Stimulated activated CD8-positive, alpha-beta memory T cell treated with anti-CD3 and anti-CD28 coated beads, Interleukin-7, amount 100 ng/mL, for 24 hours (primary cell): ENCODE measurements at regions not wholly inside any gene's neighbourhood (a gene's known extent, or its start where the extent isn't known, plus 50 kb on each side); places are given as distances from the start of the nearest gene placed in this dataset.

Experiments
- DNase-seq: peaks from one replicate; pipeline ENCODE4 v3.0.0-alpha.2; 2020; ENCODE audit warnings: low read depth

GRCh38 chr9:28750136-28750535 lies 1176.9 kb upstream of the C9orf72 start:
- no peak for DNase-seq

- DNase-seq: no peak
Observed at GRCh38 chr9:28758341-28758740, 1185.1 kb upstream of the C9orf72 start.

GRCh38 chr9:28758971-28759370 lies 1185.7 kb upstream of the C9orf72 start:
- no peak for DNase-seq

GRCh38 chr9:28762167-28762566 lies 1188.9 kb upstream of the C9orf72 start:
- DNase-seq: no peak

- no peak for DNase-seq
Observed at GRCh38 chr9:28764532-28764931, 1191.3 kb upstream of the C9orf72 start.

- DNase-seq: no peak
Observed at GRCh38 chr9:28770226-28770625, 1196.9 kb upstream of the C9orf72 start.

- no peak for DNase-seq
Observed at GRCh38 chr9:28770827-28771226, 1197.5 kb upstream of the C9orf72 start.

GRCh38 chr9:28774433-28775235 lies 1201.4 kb upstream of the C9orf72 start:
- DNase-seq: no peak

- no peak for DNase-seq
Observed at GRCh38 chr9:28779243-28779642, 1206.0 kb upstream of the C9orf72 start.

- no peak for DNase-seq
Observed at GRCh38 chr9:28781481-28781880, 1208.2 kb upstream of the C9orf72 start.

GRCh38 chr9:28782630-28783029 lies 1209.3 kb upstream of the C9orf72 start:
- no peak for DNase-seq

GRCh38 chr9:28792716-28793115 lies 1219.4 kb upstream of the C9orf72 start:
- no peak for DNase-seq

GRCh38 chr9:28799876-28800275 lies 1226.6 kb upstream of the C9orf72 start:
- no peak for DNase-seq

GRCh38 chr9:28801144-28801799 lies 1228.0 kb upstream of the C9orf72 start:
- no peak for DNase-seq

- DNase-seq: no peak
Observed at GRCh38 chr9:28805197-28805596, 1231.9 kb upstream of the C9orf72 start.

- no peak for DNase-seq
Observed at GRCh38 chr9:28808042-28808441, 1234.8 kb upstream of the C9orf72 start.

- DNase-seq: no peak
Observed at GRCh38 chr9:28810388-28811075, 1237.3 kb upstream of the C9orf72 start.

GRCh38 chr9:28820741-28821140 lies 1247.5 kb upstream of the C9orf72 start:
- DNase-seq: no peak

- DNase-seq: no peak
Observed at GRCh38 chr9:28821240-28821639, 1248.0 kb upstream of the C9orf72 start.

GRCh38 chr9:28824432-28824963 lies 1251.2 kb upstream of the C9orf72 start:
- DNase-seq: no peak

GRCh38 chr9:28832168-28832770 lies 1259.0 kb upstream of the C9orf72 start:
- DNase-seq: no peak

- no peak for DNase-seq
Observed at GRCh38 chr9:28834156-28834555, 1260.9 kb upstream of the C9orf72 start.
